ENCODE measurements at regions not wholly inside any gene's neighbourhood (a gene's known extent, or its start where the extent isn't known, plus 50 kb on each side); places are given as distances from the start of the nearest gene placed in this dataset.

DNA sequence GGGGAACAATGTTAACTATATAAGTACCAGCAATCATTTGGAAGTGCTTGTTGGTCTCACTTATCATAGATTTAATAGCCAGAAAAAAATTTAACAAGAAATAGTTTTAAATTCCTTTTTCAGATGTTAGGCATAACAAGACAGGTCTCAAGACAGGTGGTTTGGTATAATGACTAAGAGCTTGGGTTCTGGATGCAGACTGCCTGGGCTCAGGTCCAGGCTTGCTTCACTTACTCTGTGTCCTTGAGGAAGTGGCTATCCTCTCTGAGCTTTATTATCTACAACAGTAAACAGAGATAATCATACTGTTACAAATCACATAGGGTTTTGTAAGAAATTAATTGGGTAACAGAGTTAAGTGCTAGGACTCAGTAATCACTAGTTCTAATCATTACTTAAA, 338.0 kb upstream of the FLRT2 start:
- H3K9ac ChIP-seq (ENCODE audit: insufficient read length): no peak overlapping the region
- no peak overlapping the region for H3K27ac ChIP-seq
- no peaks in the 10 kb centered on the region for H3K36me3 ChIP-seq (ENCODE audit: insufficient read depth, low read length)
- no peak overlapping the region for H3K4me3 ChIP-seq
- no peak for TF ChIP-seq POLR2AphosphoS5 (IDR thresholded peaks at IDR 0.05; ENCODE audit: borderline replicate concordance, low read depth, low read length)
- no peak for TF ChIP-seq FOXP2 (optimal IDR thresholded peaks at IDR 0.05; ENCODE audit: control extremely low read depth, extremely low read length, insufficient read depth)
- no peak for TF ChIP-seq EZH2 (IDR thresholded peaks at IDR 0.05)
- H3K9me3 ChIP-seq (ENCODE audit: low read depth, low read length): no peaks in the 10 kb centered on the region
- DNase-seq (ENCODE audit: low read depth, low spot score): no peak

- Histone ChIP-seq H3K36me3 (ENCODE audit: insufficient read depth, low read length) (no peaks in the 10 kb centered on the region), H3K9me3 (ENCODE audit: low read depth, low read length) (no peaks in the 10 kb centered on the region), H3K27ac (no peak overlapping the region), H3K4me3 (no peak overlapping the region), H3K9ac (ENCODE audit: insufficient read length) (no peak overlapping the region)
- TF ChIP-seq FOXP2 (optimal IDR thresholded peaks at IDR 0.05; ENCODE audit: control extremely low read depth, extremely low read length, insufficient read depth) (no peak), EZH2 (IDR thresholded peaks at IDR 0.05) (no peak)
- DNase-seq (ENCODE audit: low read depth, low spot score): no peak
These were observed 334.0 kb upstream of the FLRT2 start for GRCh38 chr14:85195872-85196477.

DNA sequence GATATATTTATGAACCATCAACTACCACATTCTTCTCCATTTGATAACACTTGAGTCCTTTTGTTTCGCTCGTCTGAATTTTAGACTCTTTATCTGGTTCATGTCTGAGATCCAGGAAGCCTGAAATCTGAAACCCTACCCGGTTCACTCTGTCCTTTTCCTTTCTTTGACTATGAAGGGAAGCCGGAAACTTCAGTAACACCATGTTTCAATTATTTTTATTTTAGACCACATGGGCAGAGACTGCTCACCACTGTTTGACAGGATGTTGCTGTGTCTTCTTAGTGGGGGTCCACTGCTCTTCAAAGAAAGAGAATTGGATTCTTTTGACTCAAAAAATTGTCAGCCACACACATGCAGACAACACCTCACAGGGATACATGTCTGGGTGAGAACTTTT, 331.9 kb upstream of the FLRT2 start:
- no peak overlapping the region for H3K27ac ChIP-seq
- no peak for DNase-seq (ENCODE audit: low read depth, low spot score)
- H3K36me3 ChIP-seq (ENCODE audit: insufficient read depth, low read length): no peaks in the 10 kb centered on the region
- no peak overlapping the region for H3K4me3 ChIP-seq
- TF ChIP-seq EZH2 (IDR thresholded peaks at IDR 0.05) (no peak), POLR2AphosphoS5 (IDR thresholded peaks at IDR 0.05; ENCODE audit: borderline replicate concordance, low read depth, low read length) (no peak), FOXP2 (optimal IDR thresholded peaks at IDR 0.05; ENCODE audit: control extremely low read depth, extremely low read length, insufficient read depth) (no peak)
- no peak overlapping the region for H3K9ac ChIP-seq (ENCODE audit: insufficient read length)
- H3K9me3 ChIP-seq (ENCODE audit: low read depth, low read length): no peaks in the 10 kb centered on the region

DNA sequence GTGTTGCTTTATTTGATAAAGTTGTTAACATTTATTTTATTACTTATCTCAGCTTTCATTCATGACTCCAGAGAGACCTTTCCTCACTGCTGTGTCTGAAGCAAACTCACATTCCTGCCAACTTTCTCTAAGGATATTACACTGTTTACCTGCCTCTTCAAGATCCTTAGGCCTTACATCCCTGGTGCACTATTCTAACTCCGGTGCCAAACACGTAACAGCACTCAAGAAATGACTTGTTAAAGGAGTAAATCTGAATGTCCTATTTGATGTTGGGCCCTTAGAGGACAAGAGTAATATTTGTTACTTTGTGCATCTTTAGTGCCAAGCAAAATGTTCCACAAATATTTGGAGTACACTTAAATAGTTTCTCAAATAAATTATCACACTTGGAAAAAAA, 324.1 kb upstream of the FLRT2 start:
- no peak for TF ChIP-seq FOXP2 (optimal IDR thresholded peaks at IDR 0.05; ENCODE audit: control extremely low read depth, extremely low read length, insufficient read depth)
- TF ChIP-seq EZH2 (IDR thresholded peaks at IDR 0.05): no peak
- no peak for TF ChIP-seq POLR2AphosphoS5 (IDR thresholded peaks at IDR 0.05; ENCODE audit: borderline replicate concordance, low read depth, low read length)
- no peak overlapping the region for H3K27ac ChIP-seq
- no peak overlapping the region for H3K9ac ChIP-seq (ENCODE audit: insufficient read length)
- no peak overlapping the region for H3K4me3 ChIP-seq
- no peak for DNase-seq (ENCODE audit: low read depth, low spot score)
- no peaks in the 10 kb centered on the region for H3K9me3 ChIP-seq (ENCODE audit: low read depth, low read length)
- no peaks in the 10 kb centered on the region for H3K36me3 ChIP-seq (ENCODE audit: insufficient read depth, low read length)

- Histone ChIP-seq H3K4me3 (no peak overlapping the region), H3K36me3 (ENCODE audit: insufficient read depth, low read length) (no peaks in the 10 kb centered on the region), H3K27ac (no peak overlapping the region), H3K9ac (ENCODE audit: insufficient read length) (no peak overlapping the region), H3K9me3 (ENCODE audit: low read depth, low read length) (no peaks in the 10 kb centered on the region)
- DNase-seq (ENCODE audit: low read depth, low spot score): no peak
- TF ChIP-seq POLR2AphosphoS5 (IDR thresholded peaks at IDR 0.05; ENCODE audit: borderline replicate concordance, low read depth, low read length) (no peak), FOXP2 (optimal IDR thresholded peaks at IDR 0.05; ENCODE audit: control extremely low read depth, extremely low read length, insufficient read depth) (no peak), EZH2 (IDR thresholded peaks at IDR 0.05) (no peak)
These were observed 315.5 kb upstream of the FLRT2 start for GRCh38 chr14:85214471-85214870.

- no peak for DNase-seq (ENCODE audit: low read depth, low spot score)
- Histone ChIP-seq H3K4me3 (no peak overlapping the region), H3K9me3 (ENCODE audit: low read depth, low read length) (no peaks in the 10 kb centered on the region), H3K27ac (no peak overlapping the region), H3K36me3 (ENCODE audit: insufficient read depth, low read length) (no peaks in the 10 kb centered on the region), H3K9ac (ENCODE audit: insufficient read length) (no peak overlapping the region)
- TF ChIP-seq EZH2 (IDR thresholded peaks at IDR 0.05) (no peak), POLR2AphosphoS5 (IDR thresholded peaks at IDR 0.05; ENCODE audit: borderline replicate concordance, low read depth, low read length) (no peak), FOXP2 (optimal IDR thresholded peaks at IDR 0.05; ENCODE audit: control extremely low read depth, extremely low read length, insufficient read depth) (no peak)
These were observed 312.5 kb upstream of the FLRT2 start for GRCh38 chr14:85217412-85217811.

DNA sequence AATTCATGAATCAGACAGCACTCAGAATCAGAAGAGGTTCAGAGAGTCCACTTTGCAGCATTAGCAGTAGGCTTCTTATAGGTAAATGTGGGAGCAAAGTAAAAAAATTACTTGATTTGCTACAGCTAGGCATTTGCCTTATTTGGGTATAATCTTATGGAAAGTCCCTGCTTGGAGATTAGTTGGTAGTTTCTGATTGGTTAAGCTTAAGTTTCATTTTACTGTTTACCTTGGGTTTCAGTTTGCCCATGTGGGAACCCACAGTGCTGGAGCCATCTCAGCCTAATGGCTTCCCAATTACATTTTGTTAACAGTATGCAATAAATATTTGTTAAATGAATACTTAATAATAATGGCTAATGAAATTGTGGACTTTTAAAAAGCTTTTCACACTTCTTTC, 311.0 kb upstream of the FLRT2 start:
- Histone ChIP-seq H3K4me3 (no peak overlapping the region), H3K27ac (no peak overlapping the region), H3K9me3 (ENCODE audit: low read depth, low read length) (no peaks in the 10 kb centered on the region), H3K36me3 (ENCODE audit: insufficient read depth, low read length) (no peaks in the 10 kb centered on the region), H3K9ac (ENCODE audit: insufficient read length) (no peak overlapping the region)
- no peak for DNase-seq (ENCODE audit: low read depth, low spot score)
- no peak for TF ChIP-seq FOXP2 (optimal IDR thresholded peaks at IDR 0.05; ENCODE audit: control extremely low read depth, extremely low read length, insufficient read depth)
- TF ChIP-seq POLR2AphosphoS5 (IDR thresholded peaks at IDR 0.05; ENCODE audit: borderline replicate concordance, low read depth, low read length): no peak
- TF ChIP-seq EZH2 (IDR thresholded peaks at IDR 0.05): no peak

DNA sequence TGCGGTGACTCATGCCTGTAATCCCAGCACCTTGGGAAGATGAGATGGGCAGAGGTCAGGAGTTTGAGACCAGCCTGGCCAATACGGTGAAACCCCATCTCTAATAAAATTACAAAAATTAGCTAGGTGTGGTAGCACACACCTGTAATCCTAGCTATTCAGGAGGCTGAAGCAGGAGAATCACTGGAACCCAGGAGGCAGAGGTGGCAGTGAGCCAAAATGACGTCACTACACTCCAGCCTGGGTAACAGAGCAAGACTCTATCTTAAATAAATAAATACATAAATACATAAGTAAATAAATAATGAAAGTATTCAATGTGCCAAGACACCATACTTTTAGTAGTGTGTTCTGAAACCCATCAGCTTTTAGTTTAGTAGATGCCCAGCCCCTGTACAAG, 308.1 kb upstream of the FLRT2 start:
- Histone ChIP-seq H3K36me3 (ENCODE audit: insufficient read depth, low read length) (no peaks in the 10 kb centered on the region), H3K4me3 (no peak overlapping the region), H3K9me3 (ENCODE audit: low read depth, low read length) (no peaks in the 10 kb centered on the region), H3K27ac (no peak overlapping the region), H3K9ac (ENCODE audit: insufficient read length) (no peak overlapping the region)
- no peak for TF ChIP-seq FOXP2 (optimal IDR thresholded peaks at IDR 0.05; ENCODE audit: control extremely low read depth, extremely low read length, insufficient read depth)
- TF ChIP-seq POLR2AphosphoS5 (IDR thresholded peaks at IDR 0.05; ENCODE audit: borderline replicate concordance, low read depth, low read length): no peak
- TF ChIP-seq EZH2 (IDR thresholded peaks at IDR 0.05): no peak
- DNase-seq (ENCODE audit: low read depth, low spot score): no peak

- no peaks in the 10 kb centered on the region for H3K36me3 ChIP-seq (ENCODE audit: insufficient read depth, low read length)
- H3K9me3 ChIP-seq (ENCODE audit: low read depth, low read length): no peaks in the 10 kb centered on the region
- TF ChIP-seq FOXP2 (optimal IDR thresholded peaks at IDR 0.05; ENCODE audit: control extremely low read depth, extremely low read length, insufficient read depth): no peak
- H3K27ac ChIP-seq: no peak overlapping the region
- DNase-seq (ENCODE audit: low read depth, low spot score): no peak
- H3K4me3 ChIP-seq: no peak overlapping the region
- H3K9ac ChIP-seq (ENCODE audit: insufficient read length): no peak overlapping the region
These were observed 307.6 kb upstream of the FLRT2 start for GRCh38 chr14:85222341-85222740.
